PC-3 (cell line): ENCODE measurements at regions not wholly inside any gene's neighbourhood (a gene's known extent, or its start where the extent isn't known, plus 50 kb on each side); places are given as distances from the start of the nearest gene placed in this dataset.
A peak's percentile ranks its signal among the peaks of the same experiment; 100 is the strongest.

Source experiments
- ATAC-seq: fragments of 200-7000 bp; cut with Tn5 transposase; 2 replicates; pipeline ENCODE4 v1.9.1; 2020; ENCODE audit warnings: mild to moderate bottlenecking, moderate library complexity
- BruUV-seq: library from RNA; stranded (reverse); fragments of 400-500 nt; replicated peaks from 2 replicates; lab custom pipeline; 2021; lab: Mats Ljungman, UMichigan
- CTCF ChIA-PET: fragments of 300-600 bp; sonication (Branson Sonifier 250); formaldehyde crosslinking; loops from one replicate; lab custom pipeline; 2022; ENCODE audit warnings: antibody characterized with exemption; lab: Charles Lee
- POLR2A ChIA-PET: fragments of 300-600 bp; sonication (Branson Sonifier 250); formaldehyde crosslinking; loops from one replicate; lab custom pipeline; 2022; ENCODE audit warnings: antibody characterized with exemption; ENCODE audit not compliant: unreplicated experiment; lab: Charles Lee
- DNase-seq: peaks from one replicate; pipeline ENCODE4 v3.0.0-alpha.2; 2015
- H2AFZ ChIP-seq: fragments of 300-600 bp; sonication (generic); 2 replicates; pipeline ENCODE4 v1.6.0; 2016; ENCODE audit warnings: antibody characterized with exemption, low read length
- H3F3A ChIP-seq: fragments of 300-600 bp; sonication (generic); one replicate; pipeline ENCODE4 v1.6.0; 2017; ENCODE audit warnings: antibody characterized with exemption, low read length, control low read depth, mild to moderate bottlenecking; ENCODE audit not compliant: unreplicated experiment
- H3K27ac ChIP-seq: fragments of 300-600 bp; sonication (generic); 2 replicates; pipeline ENCODE4 v1.5.1; 2016; ENCODE audit warnings: mild to moderate bottlenecking, low read length
- H3K27me3 ChIP-seq: fragments of 300-600 bp; sonication (generic); 2 replicates; pipeline ENCODE4 v1.6.1; 2016; ENCODE audit warnings: low read length, mixed read lengths
- H3K36me3 ChIP-seq: fragments of 300-600 bp; sonication (generic); 2 replicates; pipeline ENCODE4 v1.6.1; 2016; ENCODE audit warnings: low read depth, mixed run types, low read length, mixed read lengths
- H3K4me1 ChIP-seq: fragments of 300-600 bp; sonication (generic); 2 replicates; pipeline ENCODE4 v1.5.1; 2016; ENCODE audit warnings: low read length; ENCODE audit not compliant: insufficient read depth
- H3K4me2 ChIP-seq: fragments of 300-600 bp; sonication (generic); 2 replicates; pipeline ENCODE4 v1.6.0; 2016; ENCODE audit warnings: low read length
- H3K4me3 ChIP-seq: fragments of 300-600 bp; sonication (generic); 2 replicates; pipeline ENCODE4 v1.5.1; 2016; ENCODE audit warnings: mild to moderate bottlenecking, low read length, mixed read lengths
- H3K79me2 ChIP-seq: fragments of 300-600 bp; sonication (generic); 2 replicates; pipeline ENCODE4 v1.6.1; 2017; ENCODE audit warnings: low read length, mixed read lengths
- H3K9ac ChIP-seq: fragments of 300-600 bp; sonication (generic); 2 replicates; pipeline ENCODE4 v1.6.0; 2016; ENCODE audit warnings: mild to moderate bottlenecking, low read length
- H3K9me2 ChIP-seq: fragments of 300-600 bp; sonication (generic); replicated peaks from 2 replicates; pipeline ENCODE4 v1.6.1; 2016; ENCODE audit warnings: mixed run types, low read length, mixed read lengths
- H3K9me3 ChIP-seq: fragments of 300-600 bp; sonication (generic); 2 replicates; pipeline ENCODE4 v1.6.1; 2016; ENCODE audit warnings: low read length, mixed read lengths
- H4K20me1 ChIP-seq: fragments of 300-600 bp; sonication (generic); 2 replicates; pipeline ENCODE4 v1.6.1; 2016; ENCODE audit warnings: low read length, mixed read lengths
- EZH2 ChIP-seq: fragments of 300-600 bp; sonication (generic); IDR thresholded peaks from one replicate; pipeline ENCODE4 v1.6.1; 2017; ENCODE audit warnings: antibody characterized with exemption, mild to moderate bottlenecking, low read length; ENCODE audit not compliant: unreplicated experiment
- EZH2phosphoT487 ChIP-seq: fragments of 300-600 bp; sonication (generic); IDR thresholded peaks from 2 replicates; pipeline ENCODE4 v1.6.1; 2018; ENCODE audit warnings: mild to moderate bottlenecking, antibody characterized with exemption, low read length, borderline replicate concordance
- intact Hi-C: fragments of 100-400 bp; cut with micrococcal nuclease; formaldehyde crosslinking; loops from 2 replicates; pipeline ENCODE4 v1.9.0; 2023
- TF ChIP-seq, protein P1 (sequence below): fragments of 300-600 bp; sonication (generic); conservative IDR thresholded peaks from 2 replicates; pipeline ENCODE4 v1.5.1; 2017; ENCODE audit warnings: antibody characterized with exemption, low read depth, mild to moderate bottlenecking, low read length

DNA sequence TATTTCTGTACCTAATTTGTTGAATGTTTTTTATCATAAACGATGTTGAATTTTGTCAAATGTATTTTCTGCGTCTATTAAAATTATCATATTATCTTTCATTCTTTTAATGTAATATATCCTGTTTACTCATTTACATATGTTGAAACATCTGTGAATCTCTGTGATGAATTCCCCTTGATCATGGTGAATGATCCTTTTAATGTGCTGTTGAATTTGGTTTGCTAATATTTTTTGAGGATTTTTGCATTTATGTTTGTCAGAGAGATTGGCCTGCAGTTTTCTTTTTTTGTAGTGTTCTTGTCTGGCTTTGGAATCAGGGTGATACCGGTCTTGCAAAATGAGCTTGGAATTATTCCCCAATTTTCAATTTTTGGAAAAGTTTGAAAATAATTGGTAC is 569.3 kb upstream of the CCDC179 start:
- ChIA-PET CTCF (no interaction called here), POLR2A (no interaction called here)
- Histone ChIP-seq H3F3A (no peaks in the 10 kb centered on the region), H3K27ac (no peak overlapping the region), H3K9ac (no peak overlapping the region), H3K9me2 (no peaks in the 10 kb centered on the region), H3K9me3 (no peaks in the 10 kb centered on the region), H3K79me2 (no peaks in the 10 kb centered on the region), H3K4me1 (no peaks in the 10 kb centered on the region), H3K27me3 (no peaks in the 10 kb centered on the region), H3K4me2 (no peak overlapping the region), H3K4me3 (no peak overlapping the region), H4K20me1 (no peaks in the 10 kb centered on the region), H2AFZ (no peak overlapping the region), H3K36me3 (no peaks in the 10 kb centered on the region)
- DNase-seq (no peak), ATAC-seq (no peak)
- no TSS peak for BruUV-seq
- TF ChIP-seq, protein P1, sequence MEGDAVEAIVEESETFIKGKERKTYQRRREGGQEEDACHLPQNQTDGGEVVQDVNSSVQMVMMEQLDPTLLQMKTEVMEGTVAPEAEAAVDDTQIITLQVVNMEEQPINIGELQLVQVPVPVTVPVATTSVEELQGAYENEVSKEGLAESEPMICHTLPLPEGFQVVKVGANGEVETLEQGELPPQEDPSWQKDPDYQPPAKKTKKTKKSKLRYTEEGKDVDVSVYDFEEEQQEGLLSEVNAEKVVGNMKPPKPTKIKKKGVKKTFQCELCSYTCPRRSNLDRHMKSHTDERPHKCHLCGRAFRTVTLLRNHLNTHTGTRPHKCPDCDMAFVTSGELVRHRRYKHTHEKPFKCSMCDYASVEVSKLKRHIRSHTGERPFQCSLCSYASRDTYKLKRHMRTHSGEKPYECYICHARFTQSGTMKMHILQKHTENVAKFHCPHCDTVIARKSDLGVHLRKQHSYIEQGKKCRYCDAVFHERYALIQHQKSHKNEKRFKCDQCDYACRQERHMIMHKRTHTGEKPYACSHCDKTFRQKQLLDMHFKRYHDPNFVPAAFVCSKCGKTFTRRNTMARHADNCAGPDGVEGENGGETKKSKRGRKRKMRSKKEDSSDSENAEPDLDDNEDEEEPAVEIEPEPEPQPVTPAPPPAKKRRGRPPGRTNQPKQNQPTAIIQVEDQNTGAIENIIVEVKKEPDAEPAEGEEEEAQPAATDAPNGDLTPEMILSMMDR: no peak
- no peak for TF ChIP-seq EZH2phosphoT487
- TF ChIP-seq EZH2: no peak
- intact Hi-C loops: no loop called here

DNA sequence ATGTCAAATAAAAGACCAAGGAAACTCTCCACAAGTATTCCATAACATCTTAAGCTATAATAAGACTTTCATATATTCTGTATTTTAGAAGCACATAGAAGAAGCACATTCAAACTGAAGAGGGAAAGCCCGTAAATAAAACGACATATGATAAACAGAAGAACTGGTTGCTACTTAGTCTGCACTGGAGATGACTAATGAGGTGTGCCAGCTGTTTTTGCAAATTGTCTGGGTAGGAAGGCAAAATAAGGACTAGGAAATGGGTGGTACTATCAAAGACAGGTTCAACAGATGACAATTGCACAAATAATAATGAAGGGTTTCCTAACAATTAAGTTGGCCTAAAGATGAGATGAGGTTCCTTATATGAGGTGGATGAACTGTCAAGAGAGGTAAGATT is 593.2 kb upstream of the CCDC179 start:
- Histone ChIP-seq H3K27me3 (no peaks in the 10 kb centered on the region), H3F3A (no peaks in the 10 kb centered on the region), H3K9me3 (no peaks in the 10 kb centered on the region), H3K79me2 (no peaks in the 10 kb centered on the region), H3K4me2 (no peak overlapping the region), H3K9ac (no peak overlapping the region), H3K4me1 (no peaks in the 10 kb centered on the region), H3K4me3 (no peak overlapping the region), H3K27ac (no peak overlapping the region), H3K36me3 (no peaks in the 10 kb centered on the region), H2AFZ (no peak overlapping the region), H3K9me2 (no peaks in the 10 kb centered on the region), H4K20me1 (no peaks in the 10 kb centered on the region)
- BruUV-seq: no TSS peak
- DNase-seq (peak; percentile 6), ATAC-seq (no peak)
- ChIA-PET POLR2A (no interaction called here), CTCF (no interaction called here)
- TF ChIP-seq EZH2phosphoT487: no peak
- intact Hi-C loops: no loop called here

DNA sequence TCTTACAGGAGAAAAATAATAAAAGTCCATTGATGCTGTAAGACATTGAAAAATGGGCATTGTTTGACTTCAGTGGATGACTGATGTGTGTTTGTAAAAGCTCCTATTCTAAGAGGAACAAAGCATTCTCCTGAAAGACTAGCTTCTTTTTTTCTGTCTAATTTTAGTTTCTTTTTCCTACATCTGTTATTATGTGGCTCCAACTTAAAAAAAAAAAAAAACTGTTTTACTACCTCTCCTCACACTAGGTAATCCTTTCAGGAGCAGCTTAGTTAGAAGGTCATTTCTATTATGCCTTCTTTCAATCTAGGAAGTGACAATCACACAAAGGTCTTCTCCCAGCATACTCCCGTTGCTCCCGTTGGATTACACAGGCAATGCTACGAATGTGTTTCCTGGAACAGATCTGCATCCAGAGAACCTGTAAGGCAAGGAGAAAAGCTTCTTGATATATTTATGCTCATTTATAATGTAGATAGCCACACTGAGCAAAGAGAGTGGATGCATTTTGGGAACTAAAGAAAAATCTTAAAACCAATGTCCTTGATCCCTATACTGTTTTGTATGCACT is 595.1 kb upstream of the CCDC179 start:
- CTCF ChIA-PET: no interaction called here

More for the DNA sequence above, 595.1 kb upstream of the CCDC179 start:
- intact Hi-C loops: no loop called here
- H3K27me3 ChIP-seq: no peaks in the 10 kb centered on the region
- TF ChIP-seq EZH2 (no peak), EZH2phosphoT487 (no peak)
- TF ChIP-seq, protein P1: no peak
- BruUV-seq: no TSS peak
- H4K20me1 ChIP-seq: no peaks in the 10 kb centered on the region
- no peak overlapping the region for H3K4me2 ChIP-seq
- no peaks in the 10 kb centered on the region for H3K4me1 ChIP-seq
- DNase-seq (no peak), ATAC-seq (no peak)
- no peaks in the 10 kb centered on the region for H3K79me2 ChIP-seq
- no peak overlapping the region for H3K27ac ChIP-seq
- H3K9ac ChIP-seq: no peak overlapping the region
- no peaks in the 10 kb centered on the region for H3K36me3 ChIP-seq
- H3K9me2 ChIP-seq: no peaks in the 10 kb centered on the region
- H3F3A ChIP-seq: no peaks in the 10 kb centered on the region
- no peak overlapping the region for H2AFZ ChIP-seq
- no peak overlapping the region for H3K4me3 ChIP-seq
- POLR2A ChIA-PET: no interaction called here
- H3K9me3 ChIP-seq: no peaks in the 10 kb centered on the region
